Astrocyte (in vitro differentiated cells and primary cell): ENCODE measurements at regions not wholly inside any gene's neighbourhood (a gene's known extent, or its start where the extent isn't known, plus 50 kb on each side); places are given as distances from the start of the nearest gene placed in this dataset.

Experiments used
- DNase-seq: peaks from one replicate; pipeline ENCODE4 v3.0.0-alpha.2; 2010; ENCODE audit warnings: low read depth
- FAIRE-seq: peaks from 2 replicates; lab custom pipeline; 2011; peaks lifted over from hg19 to GRCh38; lab: Jason Lieb, UNC
- H2AFZ ChIP-seq: 2 replicates; pipeline ENCODE4 v1.6.0; 2012; ENCODE audit warnings: low read depth, low read length, inconsistent platforms
- H3K27ac ChIP-seq: 2 replicates; pipeline ENCODE4 v1.5.1; 2011; ENCODE audit warnings: low read depth, low read length, inconsistent platforms
- H3K27me3 ChIP-seq: 2 replicates; pipeline ENCODE4 v1.6.0; 2011; ENCODE audit warnings: low read length, inconsistent platforms; ENCODE audit not compliant: insufficient read depth
- H3K36me3 ChIP-seq: 2 replicates; pipeline ENCODE4 v1.5.1; 2011; ENCODE audit warnings: low read length, inconsistent platforms; ENCODE audit not compliant: insufficient read depth
- H3K4me1 ChIP-seq: 2 replicates; pipeline ENCODE4 v1.5.1; 2011; ENCODE audit warnings: low read length, inconsistent platforms; ENCODE audit not compliant: insufficient read depth
- H3K4me2 ChIP-seq: 2 replicates; pipeline ENCODE4 v1.6.0; 2012; ENCODE audit warnings: low read length, inconsistent platforms
- H3K4me3 ChIP-seq: 2 replicates; pipeline ENCODE4 v1.5.1; 2011; ENCODE audit warnings: low read depth, mild to moderate bottlenecking, low read length, inconsistent platforms; ENCODE audit not compliant: insufficient read depth
- H3K79me2 ChIP-seq: 2 replicates; pipeline ENCODE4 v1.6.0; 2012; ENCODE audit warnings: mild to moderate bottlenecking, low read length, inconsistent platforms; ENCODE audit not compliant: insufficient read depth
- H3K9ac ChIP-seq: 2 replicates; pipeline ENCODE4 v1.6.0; 2012; ENCODE audit warnings: mild to moderate bottlenecking, low read length, inconsistent platforms
- H3K9me3 ChIP-seq: 2 replicates; pipeline ENCODE4 v1.5.1; 2012; ENCODE audit warnings: low read depth, mild to moderate bottlenecking, low read length, inconsistent platforms; ENCODE audit not compliant: insufficient read depth
- H4K20me1 ChIP-seq: 2 replicates; pipeline ENCODE4 v1.6.0; 2012; ENCODE audit warnings: low read length, inconsistent platforms; ENCODE audit not compliant: insufficient read depth
- H3K27ac Mint-ChIP-seq: one replicate; pipeline ENCODE4 v1.8.0; 2021; ENCODE audit warnings: mild to moderate bottlenecking, mixed read lengths; ENCODE audit not compliant: unreplicated experiment
- H3K27me3 Mint-ChIP-seq: one replicate; pipeline ENCODE4 v1.8.0; 2021; ENCODE audit warnings: low read depth, mixed read lengths; ENCODE audit not compliant: unreplicated experiment
- H3K36me3 Mint-ChIP-seq: one replicate; pipeline ENCODE4 v1.8.0; 2021; ENCODE audit warnings: low read depth, mixed read lengths; ENCODE audit not compliant: unreplicated experiment
- H3K4me1 Mint-ChIP-seq: one replicate; pipeline ENCODE4 v1.8.0; 2021; ENCODE audit warnings: low read depth, mixed read lengths; ENCODE audit not compliant: unreplicated experiment
- H3K4me3 Mint-ChIP-seq: one replicate; pipeline ENCODE4 v1.8.0; 2021; ENCODE audit warnings: mild to moderate bottlenecking, moderate library complexity, mixed read lengths; ENCODE audit not compliant: unreplicated experiment
- H3K9me3 Mint-ChIP-seq: one replicate; pipeline ENCODE4 v1.8.0; 2021; ENCODE audit warnings: mild to moderate bottlenecking, mixed read lengths; ENCODE audit not compliant: unreplicated experiment
- CTCF ChIP-seq: IDR thresholded peaks from 2 replicates; pipeline ENCODE4 v1.5.1; 2011; ENCODE audit warnings: low read depth, mild to moderate bottlenecking, inconsistent platforms, low read length, moderate library complexity; ENCODE audit not compliant: insufficient read depth
- EZH2 ChIP-seq: IDR thresholded peaks from 2 replicates; pipeline ENCODE4 v1.6.1; 2012; ENCODE audit warnings: mild to moderate bottlenecking, low read length, inconsistent platforms; ENCODE audit not compliant: insufficient read depth

- no peaks in the 10 kb centered on the region for H3K36me3 ChIP-seq
- no peak overlapping the region for H3K4me3 ChIP-seq
- peaks cover 19% of the 10 kb centered on the region for H3K9me3 Mint-ChIP-seq
- no peaks in the 10 kb centered on the region for H3K79me2 ChIP-seq
- peaks cover 17% of the 10 kb centered on the region for H3K9me3 ChIP-seq
- TF ChIP-seq CTCF (no peak), EZH2 (no peak)
- no peak overlapping the region for H3K27ac ChIP-seq
- H4K20me1 ChIP-seq = no peaks in the 10 kb centered on the region
- H3K27me3 ChIP-seq = no peaks in the 10 kb centered on the region
- no peak overlapping the region for H3K4me3 Mint-ChIP-seq
- H3K27ac Mint-ChIP-seq = no peak overlapping the region
- DNase-seq = no peak
- H3K4me1 Mint-ChIP-seq = no peaks in the 10 kb centered on the region
- no peak overlapping the region for H3K9ac ChIP-seq
- H3K27me3 Mint-ChIP-seq = peaks cover 34% of the 10 kb centered on the region
- no peaks in the 10 kb centered on the region for H3K36me3 Mint-ChIP-seq
- H3K4me2 ChIP-seq = no peak overlapping the region
- H3K4me1 ChIP-seq = no peaks in the 10 kb centered on the region
- H2AFZ ChIP-seq = no peak overlapping the region
- FAIRE-seq = no peak
Observed at GRCh38 chr1:5651473-5651872, 340.8 kb downstream of the NPHP4 start.

GRCh38 chr1:5651027-5651410 is 341.2 kb downstream of the NPHP4 start:
- FAIRE-seq (no peak), DNase-seq (no peak)
- Mint-ChIP-seq H3K9me3 (peaks cover 23% of the 10 kb centered on the region), H3K4me1 (no peaks in the 10 kb centered on the region), H3K27me3 (peaks cover 34% of the 10 kb centered on the region), H3K27ac (no peak overlapping the region), H3K4me3 (no peak overlapping the region), H3K36me3 (no peaks in the 10 kb centered on the region)
- no peaks in the 10 kb centered on the region for H4K20me1 ChIP-seq
- H3K36me3 ChIP-seq = no peaks in the 10 kb centered on the region
- no peak overlapping the region for H3K27ac ChIP-seq
- TF ChIP-seq EZH2 = no peak
- TF ChIP-seq CTCF = no peak
- no peak overlapping the region for H3K4me3 ChIP-seq
- H3K79me2 ChIP-seq = no peaks in the 10 kb centered on the region
- H3K4me1 ChIP-seq = no peaks in the 10 kb centered on the region
- no peaks in the 10 kb centered on the region for H3K27me3 ChIP-seq
- no peak overlapping the region for H3K9ac ChIP-seq
- no peak overlapping the region for H3K4me2 ChIP-seq
- peaks cover 20% of the 10 kb centered on the region for H3K9me3 ChIP-seq
- no peak overlapping the region for H2AFZ ChIP-seq

- peaks cover 27% of the 10 kb centered on the region for H3K9me3 Mint-ChIP-seq
Observed at GRCh38 chr1:5650283-5651026, 341.8 kb downstream of the NPHP4 start.

More at GRCh38 chr1:5650283-5651026, 341.8 kb downstream of the NPHP4 start:
- Histone ChIP-seq H3K79me2 (no peaks in the 10 kb centered on the region), H3K9ac (no peak overlapping the region), H3K4me1 (no peaks in the 10 kb centered on the region), H3K4me3 (no peak overlapping the region), H3K36me3 (no peaks in the 10 kb centered on the region), H3K27me3 (no peaks in the 10 kb centered on the region), H3K9me3 (peaks cover 21% of the 10 kb centered on the region), H2AFZ (no peak overlapping the region), H3K4me2 (no peak overlapping the region), H4K20me1 (no peaks in the 10 kb centered on the region), H3K27ac (no peak overlapping the region)
- no peak for TF ChIP-seq EZH2
- TF ChIP-seq CTCF = no peak
- no peak for FAIRE-seq
- no peaks in the 10 kb centered on the region for H3K36me3 Mint-ChIP-seq
- no peaks in the 10 kb centered on the region for H3K4me1 Mint-ChIP-seq
- H3K27me3 Mint-ChIP-seq = peaks cover 29% of the 10 kb centered on the region
- H3K27ac Mint-ChIP-seq = no peak overlapping the region
- no peak for DNase-seq
- H3K4me3 Mint-ChIP-seq = no peak overlapping the region
